A673 (cell line): ENCODE measurements at regions not wholly inside any gene's neighbourhood (a gene's known extent, or its start where the extent isn't known, plus 50 kb on each side); places are given as distances from the start of the nearest gene placed in this dataset.

Experiments
- BruUV-seq: library from RNA; stranded (reverse); fragments of 400-500 nt; replicated peaks from 2 replicates; lab custom pipeline; 2021; lab: Mats Ljungman, UMichigan
- CTCF ChIA-PET: fragments of 300-600 bp; sonication (Branson Sonifier 250); formaldehyde crosslinking; loops from one replicate; lab custom pipeline; 2022; ENCODE audit warnings: antibody characterized with exemption; lab: Charles Lee
- POLR2A ChIA-PET: fragments of 300-600 bp; sonication (Branson Sonifier 250); formaldehyde crosslinking; loops from one replicate; lab custom pipeline; 2022; ENCODE audit warnings: antibody characterized with exemption; ENCODE audit not compliant: low non-redundant PET; lab: Charles Lee
- DNase-seq: peaks from one replicate; pipeline ENCODE4 v3.0.0-alpha.2; 2015; ENCODE audit warnings: low spot score
- H3K27ac ChIP-seq: fragments of 200-600 bp; sonication (generic); 2 replicates; pipeline ENCODE4 v1.5.1; 2016; ENCODE audit warnings: mixed run types, low read depth, mild to moderate bottlenecking, mixed read lengths, antibody characterized with exemption, low read length; ENCODE audit not compliant: poor library complexity, severe bottlenecking
- H3K27me3 ChIP-seq: fragments of 200-600 bp; sonication (generic); replicated peaks from 2 replicates; pipeline ENCODE4 v1.6.1; 2017; ENCODE audit warnings: mixed run types, low read depth, mild to moderate bottlenecking, mixed read lengths, antibody characterized with exemption, low read length; ENCODE audit not compliant: insufficient read depth, poor library complexity
- H3K36me3 ChIP-seq: fragments of 200-600 bp; sonication (generic); 2 replicates; pipeline ENCODE4 v1.6.1; 2016; ENCODE audit warnings: mixed run types, mild to moderate bottlenecking, mixed read lengths, antibody characterized with exemption, low read length; ENCODE audit not compliant: insufficient read depth, poor library complexity, severe bottlenecking
- H3K4me1 ChIP-seq: fragments of 200-600 bp; sonication (generic); 2 replicates; pipeline ENCODE4 v1.6.1; 2017; ENCODE audit warnings: mixed run types, mild to moderate bottlenecking, mixed read lengths, antibody characterized with exemption, low read length; ENCODE audit not compliant: insufficient read depth, poor library complexity, severe bottlenecking
- H3K4me3 ChIP-seq: fragments of 200-600 bp; sonication (generic); 2 replicates; pipeline ENCODE4 v1.5.1; 2016; ENCODE audit warnings: low read depth, mixed run types, mild to moderate bottlenecking, mixed read lengths, low read length; ENCODE audit not compliant: poor library complexity, severe bottlenecking
- H3K9me3 ChIP-seq: fragments of 200-600 bp; sonication (generic); 2 replicates; pipeline ENCODE4 v1.6.1; 2016; ENCODE audit warnings: mixed run types, low read depth, mild to moderate bottlenecking, mixed read lengths, antibody characterized with exemption, low read length; ENCODE audit not compliant: poor library complexity, severe bottlenecking
- CTCF ChIP-seq: fragments of 300-800, 200-600 bp; sonication (generic); conservative IDR thresholded peaks from 2 replicates; pipeline ENCODE4 v1.5.1; 2017; ENCODE audit warnings: low read depth, mild to moderate bottlenecking, antibody characterized with exemption, low read length, moderate library complexity, mixed read lengths
- EZH2 ChIP-seq: fragments of 200-600 bp; sonication (generic); IDR thresholded peaks from 2 replicates; pipeline ENCODE4 v1.6.1; 2017; ENCODE audit warnings: borderline replicate concordance, low read depth, mild to moderate bottlenecking, mixed read lengths, antibody characterized with exemption, low read length; ENCODE audit not compliant: poor library complexity, severe bottlenecking
- intact Hi-C: fragments of 100-400 bp; cut with micrococcal nuclease; formaldehyde crosslinking; loops from one replicate; pipeline ENCODE4 v1.10.0; 2022; ENCODE audit not compliant: unreplicated experiment

- TF ChIP-seq CTCF (no peak), EZH2 (no peak)
- Histone ChIP-seq H3K4me1 (no peaks in the 10 kb centered on the region), H3K27me3 (peaks cover 2% of the 10 kb centered on the region), H3K4me3 (no peak overlapping the region), H3K36me3 (no peaks in the 10 kb centered on the region), H3K27ac (no peak overlapping the region), H3K9me3 (no peaks in the 10 kb centered on the region)
- POLR2A ChIA-PET, result no interaction called here
- intact Hi-C loops, result no loop called here
- CTCF ChIA-PET, result interaction anchor here (1.4 kb wide), 1 partner anchor 9 kb away, joined by 6 read pairs; no protein-coding TSS in a partner anchor
- DNase-seq, result no peak
- BruUV-seq, result no TSS peak
Measured at GRCh38 chr18:27600245-27600644, 415.1 kb upstream of the CHST9 start.

- POLR2A ChIA-PET, result no interaction called here
- Histone ChIP-seq H3K4me3 (no peak overlapping the region), H3K27me3 (peaks cover 9% of the 10 kb centered on the region), H3K9me3 (no peaks in the 10 kb centered on the region), H3K36me3 (no peaks in the 10 kb centered on the region), H3K4me1 (no peaks in the 10 kb centered on the region), H3K27ac (no peak overlapping the region)
- CTCF ChIA-PET, result interaction anchor here (0.6 to 1.4 kb wide), 3 partner anchors 10 to 978 kb away, joined by 3 to 6 read pairs (median 4); no protein-coding TSS in a partner anchor
- peak; percentile 58 for DNase-seq
- intact Hi-C loops, result loop anchor here (2.0 to 10.0 kb wide), 4 partner anchors 235 to 1292 kb away; no protein-coding TSS in a partner anchor
- TF ChIP-seq CTCF (peak; percentile 91), EZH2 (no peak)
- no TSS peak for BruUV-seq
Measured at GRCh38 chr18:27599202-27599829, 414.2 kb upstream of the CHST9 start.

GRCh38 chr18:27595113-27595838 is 410.2 kb upstream of the CHST9 start:
- no peak overlapping the region for H3K27ac ChIP-seq
- TF ChIP-seq EZH2 (no peak), CTCF (no peak)
- no peaks in the 10 kb centered on the region for H3K9me3 ChIP-seq
- no peak overlapping the region for H3K4me3 ChIP-seq
- ChIA-PET CTCF (no interaction called here), POLR2A (no interaction called here)
- BruUV-seq, result no TSS peak
- H3K27me3 ChIP-seq, result peaks cover 9% of the 10 kb centered on the region
- no peak for DNase-seq
- intact Hi-C loops, result loop anchor here (5.0 to 10.0 kb wide), 2 partner anchors 350 to 1288 kb away; no protein-coding TSS in a partner anchor
- H3K4me1 ChIP-seq, result no peaks in the 10 kb centered on the region
- H3K36me3 ChIP-seq, result no peaks in the 10 kb centered on the region
